Loucy (cell line): ENCODE measurements at regions not wholly inside any gene's neighbourhood (a gene's known extent, or its start where the extent isn't known, plus 50 kb on each side); places are given as distances from the start of the nearest gene placed in this dataset.

Experiments
- EZH2phosphoT487 ChIP-seq: fragments of 200-600 bp; IDR thresholded peaks from 2 replicates; pipeline ENCODE4 v1.6.1; 2018; ENCODE audit warnings: antibody characterized with exemption, mild to moderate bottlenecking, moderate library complexity, borderline replicate concordance
- TF ChIP-seq, protein P1 (sequence below): fragments of 200-600 bp; sonication (generic); conservative IDR thresholded peaks from 2 replicates; pipeline ENCODE4 v1.5.1; 2014; ENCODE audit warnings: mild to moderate bottlenecking, antibody characterized with exemption, low read length

DNA sequence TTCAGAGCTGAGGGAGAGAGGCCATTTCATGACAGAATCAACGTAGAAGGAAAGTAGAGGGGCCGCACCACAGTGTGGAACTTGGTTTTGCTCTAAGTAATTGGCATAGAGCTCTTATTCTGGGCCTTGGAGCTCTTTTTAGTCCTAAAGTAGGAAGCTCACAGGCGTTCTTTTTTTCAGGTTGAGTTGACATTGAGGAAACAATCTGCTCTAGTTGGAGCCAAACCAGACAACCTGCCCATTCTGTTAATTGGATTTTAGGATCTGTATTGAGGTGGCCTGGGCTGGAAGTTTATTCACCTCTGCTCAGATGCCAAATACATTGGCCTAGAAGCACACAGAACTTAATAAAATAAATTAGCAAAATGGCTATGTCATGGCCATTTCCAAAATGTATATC lies 1093.9 kb downstream of the ADGRL2 start:
- TF ChIP-seq, protein P1, sequence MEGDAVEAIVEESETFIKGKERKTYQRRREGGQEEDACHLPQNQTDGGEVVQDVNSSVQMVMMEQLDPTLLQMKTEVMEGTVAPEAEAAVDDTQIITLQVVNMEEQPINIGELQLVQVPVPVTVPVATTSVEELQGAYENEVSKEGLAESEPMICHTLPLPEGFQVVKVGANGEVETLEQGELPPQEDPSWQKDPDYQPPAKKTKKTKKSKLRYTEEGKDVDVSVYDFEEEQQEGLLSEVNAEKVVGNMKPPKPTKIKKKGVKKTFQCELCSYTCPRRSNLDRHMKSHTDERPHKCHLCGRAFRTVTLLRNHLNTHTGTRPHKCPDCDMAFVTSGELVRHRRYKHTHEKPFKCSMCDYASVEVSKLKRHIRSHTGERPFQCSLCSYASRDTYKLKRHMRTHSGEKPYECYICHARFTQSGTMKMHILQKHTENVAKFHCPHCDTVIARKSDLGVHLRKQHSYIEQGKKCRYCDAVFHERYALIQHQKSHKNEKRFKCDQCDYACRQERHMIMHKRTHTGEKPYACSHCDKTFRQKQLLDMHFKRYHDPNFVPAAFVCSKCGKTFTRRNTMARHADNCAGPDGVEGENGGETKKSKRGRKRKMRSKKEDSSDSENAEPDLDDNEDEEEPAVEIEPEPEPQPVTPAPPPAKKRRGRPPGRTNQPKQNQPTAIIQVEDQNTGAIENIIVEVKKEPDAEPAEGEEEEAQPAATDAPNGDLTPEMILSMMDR = no peak
- TF ChIP-seq EZH2phosphoT487 = no peak
